NCI-H2029 (cell line): ENCODE measurements at regions not wholly inside any gene's neighbourhood (a gene's known extent, or its start where the extent isn't known, plus 50 kb on each side); places are given as distances from the start of the nearest gene placed in this dataset.

Experiments used
- DNase-seq: peaks from one replicate; lab custom pipeline; 2025; lab: John Stamatoyannopoulos, UW

- no peak for DNase-seq
Measured at GRCh38 chr15:93865586-93865985, 365.8 kb upstream of the MCTP2 start.

- no peak for DNase-seq
Measured at GRCh38 chr15:93862791-93863190, 368.6 kb upstream of the MCTP2 start.

GRCh38 chr15:93861956-93862741 is 369.2 kb upstream of the MCTP2 start:
- no peak for DNase-seq

- no peak for DNase-seq
Measured at GRCh38 chr15:93861413-93861812, 369.9 kb upstream of the MCTP2 start.

- DNase-seq: no peak
Measured at GRCh38 chr15:93860701-93861100, 370.7 kb upstream of the MCTP2 start.

GRCh38 chr15:93859176-93859575 is 372.2 kb upstream of the MCTP2 start:
- DNase-seq: no peak

GRCh38 chr15:93855181-93855826 is 376.1 kb upstream of the MCTP2 start:
- DNase-seq: no peak

GRCh38 chr15:93854088-93854487 is 377.3 kb upstream of the MCTP2 start:
- DNase-seq: no peak

GRCh38 chr15:93852761-93853160 is 378.6 kb upstream of the MCTP2 start:
- no peak for DNase-seq

GRCh38 chr15:93848490-93848889 is 382.9 kb upstream of the MCTP2 start:
- no peak for DNase-seq

- no peak for DNase-seq
Measured at GRCh38 chr15:93848076-93848475, 383.3 kb upstream of the MCTP2 start.

- DNase-seq: no peak
Measured at GRCh38 chr15:93846148-93846547, 385.2 kb upstream of the MCTP2 start.

GRCh38 chr15:93837450-93837849 is 393.9 kb upstream of the MCTP2 start:
- no peak for DNase-seq

- DNase-seq: no peak
Measured at GRCh38 chr15:93835344-93835743, 396.0 kb upstream of the MCTP2 start.

- DNase-seq: no peak
Measured at GRCh38 chr15:93831641-93832040, 399.7 kb upstream of the MCTP2 start.

GRCh38 chr15:93830221-93831080 is 400.9 kb upstream of the MCTP2 start:
- DNase-seq: no peak

GRCh38 chr15:93829115-93829870 is 402.1 kb upstream of the MCTP2 start:
- no peak for DNase-seq

- DNase-seq: no peak
Measured at GRCh38 chr15:93826790-93827189, 404.6 kb upstream of the MCTP2 start.

GRCh38 chr15:93826293-93826692 is 405.1 kb upstream of the MCTP2 start:
- no peak for DNase-seq

- DNase-seq: no peak
Measured at GRCh38 chr15:93825682-93826081, 405.7 kb upstream of the MCTP2 start.

GRCh38 chr15:93823971-93824913 is 407.1 kb upstream of the MCTP2 start:
- no peak for DNase-seq
